ENCODE measurements at regions not wholly inside any gene's neighbourhood (a gene's known extent, or its start where the extent isn't known, plus 50 kb on each side); places are given as distances from the start of the nearest gene placed in this dataset.

GRCh38 chr1:4424254-4424653, 230.2 kb upstream of the AJAP1 start:
- TF ChIP-seq CTCF (IDR thresholded peaks at IDR 0.05; ENCODE audit: borderline replicate concordance, extremely low read depth, low read length, poor library complexity, severe bottlenecking), result no peak
- TF ChIP-seq EZH2 (IDR thresholded peaks at IDR 0.05; ENCODE audit: borderline replicate concordance, low read depth, low read length, severe bottlenecking), result no peak

Measured in DND-41 (cell line).